WTC11 (cell line): ENCODE measurements at regions not wholly inside any gene's neighbourhood (a gene's known extent, or its start where the extent isn't known, plus 50 kb on each side); places are given as distances from the start of the nearest gene placed in this dataset.
A peak's percentile ranks its signal among the peaks of the same experiment; 100 is the strongest.

ENCODE experiments used
- ATAC-seq: fragments of 200-7000 bp; cut with Tn5 transposase; 2 replicates; pipeline ENCODE4 v1.10.0; 2021; ENCODE audit warnings: mild to moderate bottlenecking, moderate library complexity
- CTCF ChIA-PET: fragments of 300-600 bp; sonication (Branson Sonifier 250); formaldehyde crosslinking; loops from one replicate; lab custom pipeline; 2021; ENCODE audit warnings: antibody characterized with exemption; lab: Charles Lee
- POLR2A ChIA-PET: fragments of 350-600 bp; sonication (Branson Sonifier 250); formaldehyde crosslinking; loops from one replicate; lab custom pipeline; 2021; ENCODE audit warnings: antibody characterized with exemption; lab: Charles Lee
- DNase-seq: peaks from one replicate; pipeline ENCODE4 v3.0.0; 2021; ENCODE audit warnings: low spot score
- H3K27ac Mint-ChIP-seq: 2 replicates; pipeline ENCODE4 v1.8.0; 2021; ENCODE audit warnings: mixed read lengths
- H3K27me3 Mint-ChIP-seq: 2 replicates; pipeline ENCODE4 v1.8.0; 2021; ENCODE audit warnings: low read depth, mild to moderate bottlenecking, moderate library complexity, mixed read lengths
- H3K36me3 Mint-ChIP-seq: 2 replicates; pipeline ENCODE4 v1.8.0; 2021; ENCODE audit warnings: mixed read lengths
- H3K4me1 Mint-ChIP-seq: 2 replicates; pipeline ENCODE4 v1.8.0; 2022; ENCODE audit warnings: mixed read lengths
- H3K4me3 Mint-ChIP-seq: 2 replicates; pipeline ENCODE4 v1.8.0; 2021; ENCODE audit warnings: mild to moderate bottlenecking, moderate library complexity, mixed read lengths
- H3K9me3 Mint-ChIP-seq: 2 replicates; pipeline ENCODE4 v1.8.0; 2021; ENCODE audit warnings: mixed read lengths
- AFF4 ChIP-seq: sonication (generic); formaldehyde crosslinking; IDR thresholded peaks from 2 replicates; pipeline ENCODE4 v1.8.1; 2023; ENCODE audit warnings: mild to moderate bottlenecking, missing genetic modification reagents, borderline replicate concordance
- ATF2 ChIP-seq: sonication (generic); formaldehyde crosslinking; IDR thresholded peaks from 2 replicates; pipeline ENCODE4 v1.8.1; 2022; ENCODE audit warnings: low read depth, missing genetic modification reagents, borderline replicate concordance
- ATF6 ChIP-seq: sonication (generic); formaldehyde crosslinking; IDR thresholded peaks from 2 replicates; pipeline ENCODE4 v1.8.1; 2023; ENCODE audit warnings: mild to moderate bottlenecking, missing genetic modification reagents
- CREB1 ChIP-seq: sonication (generic); formaldehyde crosslinking; IDR thresholded peaks from 2 replicates; pipeline ENCODE4 v1.8.0; 2023; ENCODE audit warnings: mild to moderate bottlenecking, missing genetic modification reagents
- CREM ChIP-seq: sonication (generic); formaldehyde crosslinking; IDR thresholded peaks from 2 replicates; pipeline ENCODE4 v1.8.1; 2022; ENCODE audit warnings: mild to moderate bottlenecking, missing genetic modification reagents, moderate library complexity
- CTCF ChIP-seq: fragments of 200-600 bp; IDR thresholded peaks from 2 replicates; pipeline ENCODE4 v1.8.0; 2022; ENCODE audit warnings: antibody characterized with exemption
- ETV6 ChIP-seq: sonication (generic); formaldehyde crosslinking; IDR thresholded peaks from 2 replicates; pipeline ENCODE4 v1.8.1; 2022; ENCODE audit warnings: mild to moderate bottlenecking, missing genetic modification reagents
- FOXK1 ChIP-seq: sonication (generic); formaldehyde crosslinking; IDR thresholded peaks from 2 replicates; pipeline ENCODE4 v1.8.0; 2022; ENCODE audit warnings: mild to moderate bottlenecking, moderate library complexity, missing genetic modification reagents
- FOXP1 ChIP-seq: sonication (generic); formaldehyde crosslinking; IDR thresholded peaks from 2 replicates; pipeline ENCODE4 v1.8.0; 2022; ENCODE audit warnings: missing genetic modification reagents, mild to moderate bottlenecking, moderate library complexity, borderline replicate concordance
- GTF2I ChIP-seq: fragments of 250-450 bp; sonication (Bioruptor Pico); conservative IDR thresholded peaks from 2 replicates; pipeline ENCODE4 v1.4.0; 2021; ENCODE audit warnings: mild to moderate bottlenecking
- JAZF1 ChIP-seq: fragments of 250-450 bp; sonication (Bioruptor Pico); IDR thresholded peaks from 2 replicates; pipeline ENCODE4 v1.9.0; 2021; ENCODE audit warnings: moderate library complexity, mild to moderate bottlenecking, inconsistent platforms
- JUN ChIP-seq: sonication (generic); formaldehyde crosslinking; IDR thresholded peaks from 2 replicates; pipeline ENCODE4 v1.8.0; 2023; ENCODE audit warnings: mild to moderate bottlenecking, missing genetic modification reagents
- MYBL2 ChIP-seq: sonication (generic); formaldehyde crosslinking; IDR thresholded peaks from 2 replicates; pipeline ENCODE4 v1.8.1; 2023; ENCODE audit warnings: mild to moderate bottlenecking, moderate library complexity, missing genetic modification reagents
- NFE2L1 ChIP-seq: sonication (generic); formaldehyde crosslinking; IDR thresholded peaks from 2 replicates; pipeline ENCODE4 v1.8.1; 2023; ENCODE audit warnings: missing genetic modification reagents
- SMAD4 ChIP-seq: sonication (generic); formaldehyde crosslinking; IDR thresholded peaks from 2 replicates; pipeline ENCODE4 v1.8.0; 2022; ENCODE audit warnings: mild to moderate bottlenecking, missing genetic modification reagents
- TCF7 ChIP-seq: sonication (generic); formaldehyde crosslinking; IDR thresholded peaks from 2 replicates; pipeline ENCODE4 v1.8.0; 2022; ENCODE audit warnings: mild to moderate bottlenecking, low read depth, missing genetic modification reagents, moderate library complexity
- USF2 ChIP-seq: sonication (generic); formaldehyde crosslinking; IDR thresholded peaks from 2 replicates; pipeline ENCODE4 v1.8.1; 2023; ENCODE audit warnings: mild to moderate bottlenecking, missing genetic modification reagents, moderate library complexity
- ZBTB21 ChIP-seq: sonication (generic); formaldehyde crosslinking; IDR thresholded peaks from 2 replicates; pipeline ENCODE4 v1.8.1; 2023; ENCODE audit warnings: mild to moderate bottlenecking, missing genetic modification reagents, borderline replicate concordance
- ZNF121 ChIP-seq: sonication (generic); formaldehyde crosslinking; IDR thresholded peaks from 2 replicates; pipeline ENCODE4 v1.8.0; 2023; ENCODE audit warnings: missing genetic modification reagents
- ZNF317 ChIP-seq: sonication (generic); formaldehyde crosslinking; IDR thresholded peaks from 2 replicates; pipeline ENCODE4 v1.8.1; 2023; ENCODE audit warnings: low read depth, mild to moderate bottlenecking, moderate library complexity, missing genetic modification reagents, borderline replicate concordance
- ZNF512 ChIP-seq: sonication (generic); formaldehyde crosslinking; IDR thresholded peaks from 2 replicates; pipeline ENCODE4 v1.8.1; 2022; ENCODE audit warnings: missing genetic modification reagents, borderline replicate concordance
- ZNF671 ChIP-seq: fragments of 250-450 bp; sonication (Bioruptor Pico); IDR thresholded peaks from 2 replicates; pipeline ENCODE4 v1.8.0; 2021; ENCODE audit warnings: mild to moderate bottlenecking

GRCh38 chr2:12257476-12257875, 459.3 kb upstream of the TRIB2 start:
- Mint-ChIP-seq H3K9me3 (peaks cover 12% of the 10 kb centered on the region), H3K27ac (no peak overlapping the region), H3K36me3 (peaks cover 5% of the 10 kb centered on the region), H3K4me3 (no peak overlapping the region), H3K4me1 (peaks cover 31% of the 10 kb centered on the region), H3K27me3 (no peaks in the 10 kb centered on the region)
- ChIA-PET POLR2A (no interaction called here), CTCF (no interaction called here)
- ATAC-seq (no peak), DNase-seq (no peak)
- TF ChIP-seq ZNF317 (CRISPR knock-in tag): peak; percentile 39; the same call in 1 of the 2 replicates
- no peak for TF ChIP-seq TCF7 (CRISPR knock-in tag)
- TF ChIP-seq NFE2L1 (CRISPR knock-in tag): no peak

GRCh38 chr2:12259493-12259892, 457.2 kb upstream of the TRIB2 start:
- Mint-ChIP-seq H3K4me3 (no peak overlapping the region), H3K4me1 (peaks cover 48% of the 10 kb centered on the region), H3K27ac (no peak overlapping the region), H3K36me3 (peaks cover 5% of the 10 kb centered on the region), H3K27me3 (no peaks in the 10 kb centered on the region), H3K9me3 (peaks cover 8% of the 10 kb centered on the region)
- CTCF ChIA-PET: no interaction called here
- POLR2A ChIA-PET: no interaction called here
- ATAC-seq (no peak), DNase-seq (no peak)
- TF ChIP-seq ZNF512 (CRISPR knock-in tag) (no peak), ZNF671 (no peak), FOXK1 (CRISPR knock-in tag) (no peak), USF2 (CRISPR knock-in tag) (no peak), FOXP1 (no peak), GTF2I (no peak), JAZF1 (CRISPR knock-in tag) (no peak), CREM (CRISPR knock-in tag) (no peak), CREB1 (CRISPR knock-in tag) (no peak), MYBL2 (no peak), ZNF121 (CRISPR knock-in tag) (no peak), ATF2 (CRISPR knock-in tag) (no peak), SMAD4 (CRISPR knock-in tag) (no peak), ETV6 (CRISPR knock-in tag) (no peak)

- H3K4me1 Mint-ChIP-seq: peaks cover 33% of the 10 kb centered on the region
- no peaks in the 10 kb centered on the region for H3K27me3 Mint-ChIP-seq
- ATAC-seq: peak; percentile 50; the same call in 1 of the 2 replicates
- ChIA-PET POLR2A (no interaction called here), CTCF (no interaction called here)
- DNase-seq: no peak
- no peak overlapping the region for H3K4me3 Mint-ChIP-seq
- H3K36me3 Mint-ChIP-seq: peaks cover 5% of the 10 kb centered on the region
- peaks cover 8% of the 10 kb centered on the region for H3K9me3 Mint-ChIP-seq
- no peak overlapping the region for H3K27ac Mint-ChIP-seq
- no peak for TF ChIP-seq AFF4 (CRISPR knock-in tag)
- no peak for TF ChIP-seq JUN (CRISPR knock-in tag)
- no peak for TF ChIP-seq CTCF
- no peak for TF ChIP-seq ZBTB21 (CRISPR knock-in tag)
- TF ChIP-seq ATF6 (CRISPR knock-in tag): no peak
These were observed 454.6 kb upstream of the TRIB2 start for GRCh38 chr2:12261986-12262680.
